Hepatocyte (in vitro differentiated cells): ENCODE measurements at regions not wholly inside any gene's neighbourhood (a gene's known extent, or its start where the extent isn't known, plus 50 kb on each side); places are given as distances from the start of the nearest gene placed in this dataset.

Experiments used
- DNase-seq: peaks from one replicate; pipeline ENCODE4 v3.0.0-alpha.2; 2016; ENCODE audit warnings: low spot score
- H2AFZ ChIP-seq: fragments of 200-600 bp; sonication (generic); 2 replicates; pipeline ENCODE4 v1.6.0; 2016; ENCODE audit warnings: antibody characterized with exemption, mild to moderate bottlenecking
- H3K27ac ChIP-seq: fragments of 200-600 bp; sonication (generic); 2 replicates; pipeline ENCODE4 v1.5.1; 2016; ENCODE audit warnings: mild to moderate bottlenecking
- H3K27me3 ChIP-seq: fragments of 200-600 bp; sonication (generic); 2 replicates; pipeline ENCODE4 v1.6.1; 2016
- H3K36me3 ChIP-seq: fragments of 200-600 bp; sonication (generic); replicated peaks from 2 replicates; pipeline ENCODE4 v1.5.1; 2016; ENCODE audit warnings: low read depth; ENCODE audit not compliant: insufficient read depth
- H3K4me1 ChIP-seq: fragments of 200-600 bp; sonication (generic); 2 replicates; pipeline ENCODE4 v1.5.1; 2016; ENCODE audit warnings: mild to moderate bottlenecking, moderate library complexity; ENCODE audit not compliant: insufficient read depth
- H3K4me2 ChIP-seq: fragments of 200-600 bp; sonication (generic); 2 replicates; pipeline ENCODE4 v1.6.0; 2016
- H3K4me3 ChIP-seq: fragments of 200-600 bp; sonication (generic); 2 replicates; pipeline ENCODE4 v1.5.1; 2016; ENCODE audit warnings: mild to moderate bottlenecking
- H3K79me2 ChIP-seq: fragments of 200-600 bp; sonication (generic); 2 replicates; pipeline ENCODE4 v1.6.0; 2017; ENCODE audit warnings: mild to moderate bottlenecking
- H3K9me2 ChIP-seq: fragments of 200-600 bp; sonication (generic); replicated peaks from 2 replicates; pipeline ENCODE4 v1.6.0; 2017; ENCODE audit warnings: mild to moderate bottlenecking; ENCODE audit not compliant: insufficient read depth
- H3K9me3 ChIP-seq: fragments of 200-600 bp; sonication (generic); 2 replicates; pipeline ENCODE4 v1.5.1; 2016; ENCODE audit warnings: low read depth, mild to moderate bottlenecking
- H4K20me1 ChIP-seq: fragments of 200-600 bp; sonication (generic); 2 replicates; pipeline ENCODE4 v1.6.0; 2016; ENCODE audit warnings: mild to moderate bottlenecking; ENCODE audit not compliant: insufficient read depth, poor library complexity, severe bottlenecking
- EZH2 ChIP-seq: fragments of 200-600 bp; sonication (generic); IDR thresholded peaks from 2 replicates; pipeline ENCODE4 v1.6.1; 2016; ENCODE audit warnings: antibody characterized with exemption, mild to moderate bottlenecking, borderline replicate concordance
- EZH2phosphoT487 ChIP-seq: fragments of 200-600 bp; sonication (generic); IDR thresholded peaks from one replicate; pipeline ENCODE4 v1.6.1; 2018; ENCODE audit warnings: antibody characterized with exemption, mild to moderate bottlenecking, low read depth, moderate library complexity; ENCODE audit not compliant: unreplicated experiment, severe bottlenecking
- WGBS: methylation state at CpG from one replicate; pipeline ENCODE4 v1.1.6; 2016; ENCODE audit warnings: low lambda C conversion rate; ENCODE audit errors: missing lambda C conversion rate; 5-methylcytosine and 5-hydroxymethylcytosine counted together
- TF ChIP-seq, protein P1 (sequence below): fragments of 200-600 bp; sonication (generic); IDR thresholded peaks from 2 replicates; pipeline ENCODE4 v1.5.1; 2016; ENCODE audit warnings: antibody characterized with exemption, mild to moderate bottlenecking; ENCODE audit not compliant: poor library complexity

DNA sequence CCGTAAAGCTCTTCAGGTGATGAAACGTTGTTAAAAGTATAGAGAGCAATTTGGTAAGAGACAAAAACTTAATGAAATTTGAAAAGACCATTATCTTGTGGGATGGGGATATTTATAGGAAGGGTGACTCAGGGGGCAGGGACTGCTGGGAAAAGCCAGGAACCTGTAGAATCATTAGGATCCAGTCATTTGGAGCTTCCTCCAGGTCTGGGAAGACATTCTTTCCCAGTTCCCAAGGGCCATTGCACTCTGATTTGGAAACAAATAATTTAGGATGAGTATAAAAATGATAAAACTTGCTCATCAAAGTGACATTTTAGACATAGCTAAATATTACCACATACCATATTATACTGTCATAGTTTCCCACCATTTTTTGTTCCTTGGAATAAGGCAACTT, 143.9 kb downstream of the PFKFB3 start:
- no peaks in the 10 kb centered on the region for H3K4me1 ChIP-seq
- no peaks in the 10 kb centered on the region for H4K20me1 ChIP-seq
- H3K36me3 ChIP-seq: no peaks in the 10 kb centered on the region
- no peaks in the 10 kb centered on the region for H3K9me3 ChIP-seq
- TF ChIP-seq, protein P1, sequence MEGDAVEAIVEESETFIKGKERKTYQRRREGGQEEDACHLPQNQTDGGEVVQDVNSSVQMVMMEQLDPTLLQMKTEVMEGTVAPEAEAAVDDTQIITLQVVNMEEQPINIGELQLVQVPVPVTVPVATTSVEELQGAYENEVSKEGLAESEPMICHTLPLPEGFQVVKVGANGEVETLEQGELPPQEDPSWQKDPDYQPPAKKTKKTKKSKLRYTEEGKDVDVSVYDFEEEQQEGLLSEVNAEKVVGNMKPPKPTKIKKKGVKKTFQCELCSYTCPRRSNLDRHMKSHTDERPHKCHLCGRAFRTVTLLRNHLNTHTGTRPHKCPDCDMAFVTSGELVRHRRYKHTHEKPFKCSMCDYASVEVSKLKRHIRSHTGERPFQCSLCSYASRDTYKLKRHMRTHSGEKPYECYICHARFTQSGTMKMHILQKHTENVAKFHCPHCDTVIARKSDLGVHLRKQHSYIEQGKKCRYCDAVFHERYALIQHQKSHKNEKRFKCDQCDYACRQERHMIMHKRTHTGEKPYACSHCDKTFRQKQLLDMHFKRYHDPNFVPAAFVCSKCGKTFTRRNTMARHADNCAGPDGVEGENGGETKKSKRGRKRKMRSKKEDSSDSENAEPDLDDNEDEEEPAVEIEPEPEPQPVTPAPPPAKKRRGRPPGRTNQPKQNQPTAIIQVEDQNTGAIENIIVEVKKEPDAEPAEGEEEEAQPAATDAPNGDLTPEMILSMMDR: no peak
- no peak for TF ChIP-seq EZH2phosphoT487
- no peak for TF ChIP-seq EZH2
- H2AFZ ChIP-seq: no peak overlapping the region
- H3K4me3 ChIP-seq: no peak overlapping the region
- no peak for DNase-seq
- no peaks in the 10 kb centered on the region for H3K27me3 ChIP-seq
- H3K9me2 ChIP-seq: no peaks in the 10 kb centered on the region
- H3K27ac ChIP-seq: no peak overlapping the region
- no peak overlapping the region for H3K4me2 ChIP-seq
- no peaks in the 10 kb centered on the region for H3K79me2 ChIP-seq
- 100% methylated on average over 2 of the region's 2 CpGs for WGBS

DNA sequence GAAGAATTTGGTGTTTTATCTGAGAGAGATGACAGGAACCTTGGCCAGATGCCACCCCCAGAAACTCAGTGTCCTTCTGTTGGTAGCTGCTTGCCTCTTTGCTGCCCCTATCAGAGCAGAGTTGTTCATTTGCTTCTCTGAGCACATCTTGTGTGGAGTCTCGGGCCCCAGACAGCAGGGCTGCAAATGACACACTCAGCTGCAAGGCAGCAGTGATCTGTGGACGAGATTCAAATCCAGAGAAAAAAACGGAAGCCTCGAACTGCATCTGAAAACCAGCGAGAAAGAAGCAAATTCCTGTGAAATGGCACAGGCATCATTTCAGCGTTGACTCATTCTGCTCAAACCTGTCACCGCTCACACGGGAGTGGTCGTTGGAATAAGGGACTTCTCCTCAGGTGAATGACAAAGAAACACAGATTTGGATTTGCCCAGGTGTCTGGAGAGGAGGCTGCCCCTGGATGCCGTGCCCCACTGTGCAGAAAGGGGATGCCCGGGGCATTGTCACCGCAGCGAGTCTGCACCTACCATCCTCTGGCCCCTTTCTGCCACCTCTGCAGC, 144.7 kb downstream of the PFKFB3 start:
- no peaks in the 10 kb centered on the region for H3K79me2 ChIP-seq
- H3K4me2 ChIP-seq: no peak overlapping the region
- no peak overlapping the region for H2AFZ ChIP-seq
- 87% methylated on average over 13 of the region's 13 CpGs for WGBS
- H3K27me3 ChIP-seq: no peaks in the 10 kb centered on the region
- H3K9me3 ChIP-seq: no peaks in the 10 kb centered on the region
- H3K4me1 ChIP-seq: no peaks in the 10 kb centered on the region
- H3K4me3 ChIP-seq: no peak overlapping the region
- H3K36me3 ChIP-seq: no peaks in the 10 kb centered on the region
- no peaks in the 10 kb centered on the region for H4K20me1 ChIP-seq
- H3K9me2 ChIP-seq: no peaks in the 10 kb centered on the region
- no peak overlapping the region for H3K27ac ChIP-seq
- TF ChIP-seq EZH2phosphoT487: no peak
- TF ChIP-seq, protein P1: no peak
- TF ChIP-seq EZH2: no peak
- DNase-seq: no peak

DNA sequence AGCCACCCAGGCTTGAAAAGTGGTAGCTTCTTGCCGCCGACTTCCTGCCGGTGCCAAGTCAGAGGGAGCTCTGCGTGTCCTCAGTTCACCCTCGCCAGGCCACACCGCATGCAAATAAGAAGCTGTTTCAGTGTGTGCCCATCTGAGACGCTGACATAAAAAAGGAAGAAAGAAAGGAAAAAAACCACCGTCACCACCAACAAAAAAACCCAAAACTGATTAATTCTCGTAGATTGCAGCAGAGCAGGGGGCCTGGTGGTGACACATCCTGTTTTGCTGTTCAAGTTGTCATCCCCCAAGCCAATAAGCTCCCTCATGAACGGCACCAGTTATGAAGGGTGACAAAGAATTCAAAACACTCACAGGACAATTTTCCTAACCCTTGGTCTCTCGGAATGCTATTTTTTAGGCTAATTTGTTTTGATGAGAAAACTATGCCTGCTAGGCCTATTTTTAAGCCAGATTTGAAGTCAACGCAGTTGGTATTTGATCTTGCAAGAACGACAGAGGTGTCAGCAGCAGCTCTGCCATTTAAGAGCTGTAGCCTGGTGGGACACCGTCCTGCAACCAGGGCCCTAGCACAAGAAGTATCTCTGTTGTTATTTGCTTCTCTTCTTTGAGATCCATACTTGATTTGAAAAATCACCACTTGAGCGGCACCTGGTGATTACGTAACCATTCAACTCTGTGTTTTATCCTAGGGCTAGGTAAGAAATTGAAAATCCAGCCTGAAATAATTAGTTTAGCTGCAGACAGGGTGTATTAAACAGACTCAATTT, 145.6 kb downstream of the PFKFB3 start:
- H3K9me2 ChIP-seq: no peaks in the 10 kb centered on the region
- no peaks in the 10 kb centered on the region for H3K4me1 ChIP-seq
- no peak overlapping the region for H3K4me3 ChIP-seq
- DNase-seq: no peak
- no peak overlapping the region for H3K4me2 ChIP-seq
- no peaks in the 10 kb centered on the region for H3K9me3 ChIP-seq
- 83% methylated on average over 16 of the region's 16 CpGs for WGBS
- no peaks in the 10 kb centered on the region for H3K36me3 ChIP-seq
- no peaks in the 10 kb centered on the region for H4K20me1 ChIP-seq
- TF ChIP-seq, protein P1: no peak
- TF ChIP-seq EZH2phosphoT487 (no peak), EZH2 (no peak)
- no peaks in the 10 kb centered on the region for H3K27me3 ChIP-seq
- H3K27ac ChIP-seq: no peak overlapping the region
- no peak overlapping the region for H2AFZ ChIP-seq
- no peaks in the 10 kb centered on the region for H3K79me2 ChIP-seq
